Lung (tissue), 11 donors: ENCODE measurements at regions not wholly inside any gene's neighbourhood (a gene's known extent, or its start where the extent isn't known, plus 50 kb on each side); places are given as distances from the start of the nearest gene placed in this dataset.

Experiments
- ATAC-seq: fragments of 200-7000 bp; cut with Tn5 transposase; one replicate; pipeline ENCODE4 v1.9.1; 2020; ENCODE audit warnings: moderate number of reproducible peaks; ENCODE audit not compliant: insufficient read depth, low FRiP score
- DNase-seq, 3 donors: peaks; one replicate each; pipeline ENCODE4 v3.0.0-alpha.2; 2013 to 2017
- H3K27ac ChIP-seq, 2 donors: one replicate each; pipeline ENCODE4 v1.5.1; 2013; ENCODE audit warnings: mild to moderate bottlenecking in 2 of 2, moderate library complexity in 2 of 2, control low read depth in 1 of 2, inconsistent platforms in 1 of 2, low read depth in 1 of 2, low read length in 1 of 2
- H3K27me3 ChIP-seq, 3 donors: one replicate each; pipeline ENCODE4 v1.5.1; 2013; ENCODE audit warnings: low read length in 2 of 3; ENCODE audit not compliant: control insufficient read depth in 3 of 3, insufficient read depth in 3 of 3
- H3K36me3 ChIP-seq, 4 donors: one replicate each; pipeline ENCODE4 v1.5.1; 2013; ENCODE audit warnings: low read length in 4 of 4, mild to moderate bottlenecking in 1 of 4, moderate library complexity in 1 of 4; ENCODE audit not compliant: control insufficient read depth in 4 of 4, insufficient read depth in 4 of 4
- H3K4me1 ChIP-seq, 5 donors: one replicate each; pipeline ENCODE4 v1.5.1; 2013; ENCODE audit warnings: low read length in 5 of 5, mild to moderate bottlenecking in 2 of 5, moderate library complexity in 1 of 5; ENCODE audit not compliant: control insufficient read depth in 5 of 5, insufficient read depth in 5 of 5
- H3K4me3 ChIP-seq: one replicate; pipeline ENCODE4 v1.5.1; 2013; ENCODE audit warnings: mild to moderate bottlenecking, control low read depth, moderate library complexity
- H3K9ac ChIP-seq, 2 donors: one replicate each; pipeline ENCODE4 v1.5.1; 2013; ENCODE audit warnings: low read length in 2 of 2, control low read depth in 1 of 2; ENCODE audit not compliant: insufficient read depth in 1 of 2
- H3K9me3 ChIP-seq, 4 donors: one replicate each; pipeline ENCODE4 v1.5.1; 2013; ENCODE audit warnings: low read length in 3 of 4, mild to moderate bottlenecking in 1 of 4, moderate library complexity in 1 of 4; ENCODE audit not compliant: control insufficient read depth in 4 of 4, insufficient read depth in 3 of 4
- CTCF ChIP-seq: IDR thresholded peaks from 2 replicates; pipeline ENCODE4 v1.5.1; 2012; ENCODE audit warnings: mild to moderate bottlenecking; ENCODE audit errors: control extremely low read depth, extremely low read depth
- WGBS, 2 donors: extraction: QIAGEN DNeasy Blood & Tissue Kit; methylation state at CpG; one replicate each; pipeline ENCODE4 v1.1.7; 2013; 5-methylcytosine and 5-hydroxymethylcytosine counted together
- donor health status: control.
- donor health status: control.
- donor health status: Bipolar disorder and iron deficiency.
- donor health status: healthy.
- donor health status: DM: yes; HTN: yes; CAD: no.

GRCh38 chr5:86838083-86838482, 220.3 kb downstream of the COX7C start:
- WGBS, 2 donors = 93 to 97% methylated on average over 2 of the region's 2 CpGs
- no peak for TF ChIP-seq CTCF

GRCh38 chr5:86841000-86841644, 223.4 kb downstream of the COX7C start:
- no peaks in the 10 kb centered on the region for H3K27me3 ChIP-seq
- no peak overlapping the region for H3K4me3 ChIP-seq
- ATAC-seq (no peak), DNase-seq (no peak)
- no peaks in the 10 kb centered on the region for H3K36me3 ChIP-seq
- 68 to 69% methylated on average over 3 of the region's 3 CpGs for WGBS, 2 donors
- no peak overlapping the region for H3K9ac ChIP-seq
- no peak overlapping the region for H3K27ac ChIP-seq
- no peaks in the 10 kb centered on the region for H3K4me1 ChIP-seq
- peaks cover 0 to 2% (median 0%) of the 10 kb centered on the region in 4 donors for H3K9me3 ChIP-seq
- TF ChIP-seq CTCF = no peak

More at GRCh38 chr5:86838083-86838482, 220.3 kb downstream of the COX7C start:
- H3K36me3 ChIP-seq = no peaks in the 10 kb centered on the region
- peaks cover 0 to 2% (median 0%) of the 10 kb centered on the region in 4 donors for H3K9me3 ChIP-seq
- H3K4me3 ChIP-seq = no peak overlapping the region
- DNase-seq = no peak
- H3K27ac ChIP-seq = no peak overlapping the region
- no peaks in the 10 kb centered on the region for H3K4me1 ChIP-seq
- no peak overlapping the region for H3K9ac ChIP-seq
- no peak for ATAC-seq
- no peaks in the 10 kb centered on the region for H3K27me3 ChIP-seq

GRCh38 chr5:86858442-86858841, 240.7 kb downstream of the COX7C start:
- ATAC-seq (no peak), DNase-seq (peak in 2 of 3 donors; percentile 4 to 25)
- no peak overlapping the region for H3K4me3 ChIP-seq
- no peak overlapping the region for H3K9ac ChIP-seq
- H3K4me1 ChIP-seq = no peaks in the 10 kb centered on the region
- TF ChIP-seq CTCF = no peak
- 65 to 69% methylated on average over 3 of the region's 3 CpGs for WGBS, 2 donors
- H3K36me3 ChIP-seq = no peaks in the 10 kb centered on the region
- H3K27me3 ChIP-seq = no peaks in the 10 kb centered on the region
- H3K27ac ChIP-seq = no peak overlapping the region
- H3K9me3 ChIP-seq = no peaks in the 10 kb centered on the region

GRCh38 chr5:86861512-86861911, 243.8 kb downstream of the COX7C start:
- no peaks in the 10 kb centered on the region for H3K27me3 ChIP-seq
- H3K36me3 ChIP-seq = no peaks in the 10 kb centered on the region
- H3K4me1 ChIP-seq = peaks cover 0 to 19% (median 0%) of the 10 kb centered on the region in 5 donors
- 69 to 74% methylated on average over 2 of the region's 2 CpGs for WGBS, 2 donors
- ATAC-seq (no peak), DNase-seq (no peak)
- H3K9ac ChIP-seq = no peak overlapping the region
- H3K4me3 ChIP-seq = no peak overlapping the region
- no peak overlapping the region for H3K27ac ChIP-seq
- no peak for TF ChIP-seq CTCF
- no peaks in the 10 kb centered on the region for H3K9me3 ChIP-seq
